NCI-H1417 treated with DMSO at 0.1 percent for 48 hours (cell line): ENCODE measurements at regions not wholly inside any gene's neighbourhood (a gene's known extent, or its start where the extent isn't known, plus 50 kb on each side); places are given as distances from the start of the nearest gene placed in this dataset.

Experiments
- DNase-seq: peaks from one replicate; lab custom pipeline; 2025; lab: John Stamatoyannopoulos, UW

DNA sequence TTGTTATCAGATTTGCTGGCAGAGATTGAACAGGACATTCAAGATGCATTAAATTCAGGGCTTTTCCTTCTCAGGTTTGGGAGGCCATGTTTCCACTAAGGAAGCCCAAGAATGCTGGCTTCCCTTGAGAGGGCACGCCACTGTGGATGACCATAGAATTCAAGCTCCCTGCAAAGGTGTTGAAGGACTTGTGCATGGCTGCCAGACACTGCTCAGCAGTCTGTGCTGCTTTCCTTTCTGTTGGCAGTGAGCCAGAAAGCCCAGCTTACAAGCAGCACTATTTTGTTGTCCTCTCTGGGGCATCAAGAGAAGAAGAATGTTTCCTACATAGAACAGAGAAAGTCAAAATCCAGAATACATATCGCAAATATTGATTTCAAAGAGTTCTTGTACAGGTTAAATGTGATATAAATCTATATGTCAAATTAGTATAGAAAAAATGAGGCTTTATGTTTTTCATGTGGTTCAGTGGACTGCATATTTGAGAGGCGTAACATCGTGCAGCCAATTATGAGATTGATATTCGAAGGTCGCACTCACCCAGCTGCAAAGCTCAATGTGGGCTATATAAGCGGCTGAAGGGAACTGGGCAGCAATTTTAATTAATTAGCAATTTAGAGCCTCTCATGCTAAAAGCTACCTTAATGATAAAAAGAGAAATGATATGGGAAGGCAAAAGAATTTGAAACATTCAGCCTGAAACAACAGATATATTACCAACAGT lies 103.1 kb upstream of the ISL1 start:
- DNase-seq = no peak

DNA sequence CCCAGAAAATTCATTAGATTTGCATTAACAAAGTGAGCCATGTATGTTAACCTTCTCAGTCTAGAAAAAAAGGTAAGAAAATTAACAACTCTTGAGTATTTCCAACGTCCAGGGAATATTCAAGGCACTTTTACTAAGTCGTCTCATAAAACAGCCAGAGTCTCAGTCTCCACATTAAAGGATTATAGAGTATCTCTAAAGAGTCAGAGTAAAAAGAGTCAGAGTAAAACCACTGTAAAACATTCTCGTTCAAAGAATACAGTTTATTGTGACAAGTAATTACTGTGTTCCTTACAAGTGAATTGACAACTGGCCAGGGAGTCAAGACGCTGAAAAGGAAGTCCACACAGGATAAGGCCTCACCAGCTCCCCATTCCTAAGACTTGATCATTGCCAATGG lies 97.2 kb upstream of the ISL1 start:
- DNase-seq = no peak

GRCh38 chr5:51302343-51302742 lies 80.9 kb upstream of the ISL1 start:
- DNase-seq = no peak

DNA sequence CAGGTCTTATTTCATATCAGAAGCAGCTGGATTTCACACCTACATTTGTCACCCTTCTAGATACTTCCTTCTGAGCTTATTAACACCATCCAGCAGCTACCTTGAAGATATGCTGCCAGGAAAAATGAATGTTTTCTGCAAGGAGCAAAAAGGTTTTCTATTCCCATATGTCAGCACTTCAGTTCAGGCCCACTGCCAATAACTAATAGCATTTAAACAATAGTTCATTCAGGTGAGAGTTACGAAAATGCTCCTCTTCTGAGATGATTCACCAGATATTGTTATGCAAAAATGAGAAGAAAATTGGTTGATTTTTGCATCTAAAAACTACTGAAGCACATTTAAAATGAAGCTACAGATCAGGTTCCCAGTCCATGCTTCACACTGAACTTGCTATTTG lies 56.4 kb upstream of the ISL1 start:
- no peak for DNase-seq
